GM23338 (cell line): ENCODE measurements at regions not wholly inside any gene's neighbourhood (a gene's known extent, or its start where the extent isn't known, plus 50 kb on each side); places are given as distances from the start of the nearest gene placed in this dataset.

Source experiments
- CTCF ChIP-seq, 2 experiments: fragments of 200-600 bp in 1 of 2; sonication (generic) in 1 of 2; conservative IDR thresholded peaks; 2 replicates each; pipeline versions ENCODE4 v1.5.1 to v1.6.1; 2016 to 2017; ENCODE audit warnings: antibody characterized with exemption in 2 of 2, low read depth in 2 of 2, mild to moderate bottlenecking in 2 of 2, moderate library complexity in 1 of 2
- EZH2 ChIP-seq: fragments of 200-600 bp; sonication (generic); IDR thresholded peaks from one replicate; pipeline ENCODE4 v1.8.0; 2017; ENCODE audit warnings: antibody characterized with exemption, mild to moderate bottlenecking, low read depth; ENCODE audit not compliant: unreplicated experiment

GRCh38 chr11:134915881-134916280 lies 503.8 kb upstream of the B3GAT1 start:
- TF ChIP-seq EZH2 (no peak), CTCF (conservative IDR thresholded peaks at IDR 0.05; ENCODE audit: low read depth in 2 of 2) (no peak)
